GM18520 (cell line): ENCODE measurements at regions not wholly inside any gene's neighbourhood (a gene's known extent, or its start where the extent isn't known, plus 50 kb on each side); places are given as distances from the start of the nearest gene placed in this dataset.
A peak's percentile ranks its signal among the peaks of the same experiment; 100 is the strongest.
"Not testable (repeated sequence)": the region's sequence is repeated elsewhere in the genome, so short reads cannot be mapped to it uniquely, and the experiment has no call there.

ENCODE experiments used
- ATAC-seq: cut with Tn5 transposase; IDR thresholded peaks from one replicate; pipeline ENCODE4 v1.9.1; 2021; ENCODE audit not compliant: unreplicated experiment

DNA sequence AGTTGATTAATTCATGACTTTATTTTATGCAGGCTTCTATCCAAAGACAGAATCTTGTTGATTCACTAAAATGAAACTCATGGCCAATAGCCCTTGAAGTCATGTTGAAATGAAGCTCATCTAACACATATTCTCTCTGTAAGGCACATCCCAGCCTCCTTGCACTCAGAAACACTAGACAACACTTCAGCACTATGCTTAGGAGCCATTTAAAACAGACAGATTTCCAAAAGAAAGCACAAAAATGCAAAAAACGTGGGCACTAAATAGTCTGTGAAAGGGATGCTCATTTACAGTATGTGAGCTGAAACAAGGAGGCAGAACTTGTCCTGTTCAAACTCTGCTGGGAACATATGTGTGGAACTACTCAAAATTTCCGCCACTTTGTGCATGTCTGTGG, 124.4 kb downstream of the MYCN start:
- no peak for ATAC-seq

DNA sequence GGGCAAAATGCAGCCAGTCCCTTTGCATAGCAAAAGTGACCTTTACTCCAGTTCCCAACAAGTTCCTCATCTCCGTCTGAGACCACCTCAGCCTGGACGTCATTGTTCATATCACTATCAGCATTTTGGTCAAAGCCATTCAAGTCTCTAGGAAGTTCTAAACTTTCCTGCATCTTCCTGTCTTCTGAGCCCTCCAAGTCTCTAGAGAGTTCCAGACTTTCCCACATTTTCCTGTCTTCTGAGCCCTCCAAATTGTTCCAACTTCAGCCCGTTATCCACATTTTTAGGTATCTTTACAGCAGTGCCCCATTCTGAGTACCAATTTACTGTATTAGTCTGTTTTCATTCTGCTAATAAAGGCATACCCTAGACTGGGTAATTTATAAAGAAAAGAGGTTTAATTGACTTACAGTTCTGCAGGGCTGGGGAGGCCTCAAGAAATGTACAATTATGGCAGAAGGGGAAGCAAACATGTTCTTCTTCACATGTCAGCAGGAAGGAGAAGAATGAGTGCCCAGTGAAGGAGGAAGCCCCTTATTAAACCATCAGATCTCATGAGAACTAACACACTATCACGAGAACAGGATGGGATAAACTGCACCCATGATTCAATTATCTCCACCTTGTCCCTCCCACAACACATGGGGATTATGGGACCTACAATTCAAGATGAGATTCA, 123.7 kb downstream of the MYCN start:
- no peak for ATAC-seq

DNA sequence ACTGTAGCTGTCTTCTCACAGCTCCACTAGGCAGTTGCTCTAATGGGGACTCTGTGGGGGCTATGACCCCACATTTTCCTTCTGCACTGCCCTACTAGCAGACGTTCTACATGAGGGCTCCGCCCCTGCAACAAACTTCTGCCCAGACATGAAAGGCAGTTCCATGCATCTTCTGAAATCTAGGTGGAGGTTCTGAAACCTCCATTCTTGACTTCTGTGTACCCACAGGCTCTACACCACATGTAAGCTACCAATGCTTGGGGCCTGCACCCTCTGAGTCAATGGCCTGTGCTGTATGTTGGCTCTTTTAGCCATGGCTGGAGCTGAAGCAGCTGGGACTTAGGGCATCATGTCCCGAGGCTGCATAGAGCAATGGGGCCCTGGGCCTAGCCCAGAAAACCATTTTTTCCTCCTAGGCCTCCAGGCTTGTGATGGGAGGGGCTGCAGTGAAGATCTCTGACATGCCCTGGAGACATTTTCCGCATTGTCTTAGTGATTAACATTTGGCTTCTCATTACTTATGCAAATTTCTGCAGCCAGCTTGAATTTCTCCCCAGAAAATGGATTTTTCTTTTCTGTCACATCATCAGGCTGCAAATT, 123.0 kb downstream of the MYCN start:
- ATAC-seq: no peak

DNA sequence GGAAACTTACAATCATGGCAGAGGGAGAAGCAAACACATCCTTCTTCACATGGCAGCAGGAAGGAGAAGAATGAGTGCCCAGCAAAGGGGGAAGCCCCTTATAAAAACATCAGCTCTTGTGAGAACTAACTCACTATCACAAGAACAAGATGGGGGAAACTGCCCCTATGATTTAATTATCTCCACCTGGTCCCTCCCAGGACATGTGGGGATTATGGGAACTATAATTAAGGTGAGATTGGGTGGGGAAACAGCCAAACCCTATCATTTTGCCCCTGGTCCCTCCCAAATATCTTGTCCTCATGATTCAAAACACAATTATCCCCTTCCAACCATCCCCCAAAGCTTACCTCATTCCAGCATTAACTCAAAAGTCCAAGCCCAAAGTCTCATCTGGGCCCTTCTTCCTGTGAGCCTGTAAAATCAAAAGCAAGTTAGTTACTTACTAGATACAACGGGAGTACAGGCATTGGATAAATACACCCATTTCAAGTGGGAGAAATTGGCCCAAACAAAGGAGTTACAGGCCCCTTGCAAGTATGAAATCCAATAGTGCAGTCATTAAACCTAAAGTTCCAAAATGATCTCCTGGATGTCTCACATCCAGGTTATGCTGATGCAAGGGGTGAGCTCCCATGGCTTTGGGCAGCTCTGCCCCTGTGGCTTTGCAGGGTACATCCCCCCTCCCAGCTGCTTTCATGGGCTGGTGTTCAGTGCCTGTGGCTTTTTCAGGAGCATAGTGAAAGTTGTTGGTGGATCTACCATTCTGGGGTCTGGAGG, 122.3 kb downstream of the MYCN start:
- ATAC-seq: no peak

DNA sequence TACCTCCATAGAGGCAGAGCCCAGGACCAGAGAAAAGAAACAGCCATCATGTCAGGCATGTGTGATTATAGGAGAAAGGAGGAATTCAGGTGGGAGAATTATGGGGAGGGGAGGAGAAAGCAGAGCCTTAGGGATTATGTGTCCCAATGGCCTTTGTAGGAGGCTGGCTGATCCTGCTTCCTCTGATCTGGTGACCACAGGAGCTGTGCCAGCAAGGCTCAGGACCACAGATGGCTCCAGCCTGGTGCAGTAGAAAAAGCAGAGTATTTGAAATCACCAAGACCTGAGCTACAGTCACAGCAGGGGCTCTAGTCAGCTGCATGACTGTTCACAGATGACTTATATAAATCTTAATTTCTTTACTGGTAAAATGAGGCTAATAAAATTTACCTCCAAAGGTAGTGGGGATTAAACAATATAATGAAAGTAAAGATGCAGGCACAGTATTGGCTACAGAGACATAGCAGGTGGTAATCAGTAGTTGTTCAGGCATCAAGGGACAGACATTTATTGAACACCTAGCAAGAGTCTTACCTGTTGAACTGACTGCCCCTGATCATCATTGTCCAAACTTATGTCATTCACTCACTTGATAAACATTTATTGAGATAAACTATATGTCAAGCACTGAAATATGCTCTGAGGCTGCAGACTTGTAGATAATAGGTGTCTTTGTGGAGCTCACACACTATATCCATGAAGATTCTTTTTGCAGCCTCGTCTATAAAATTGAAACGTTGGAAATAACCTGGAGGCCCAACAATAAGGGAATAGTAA, 121.3 kb downstream of the MYCN start:
- no peak for ATAC-seq

DNA sequence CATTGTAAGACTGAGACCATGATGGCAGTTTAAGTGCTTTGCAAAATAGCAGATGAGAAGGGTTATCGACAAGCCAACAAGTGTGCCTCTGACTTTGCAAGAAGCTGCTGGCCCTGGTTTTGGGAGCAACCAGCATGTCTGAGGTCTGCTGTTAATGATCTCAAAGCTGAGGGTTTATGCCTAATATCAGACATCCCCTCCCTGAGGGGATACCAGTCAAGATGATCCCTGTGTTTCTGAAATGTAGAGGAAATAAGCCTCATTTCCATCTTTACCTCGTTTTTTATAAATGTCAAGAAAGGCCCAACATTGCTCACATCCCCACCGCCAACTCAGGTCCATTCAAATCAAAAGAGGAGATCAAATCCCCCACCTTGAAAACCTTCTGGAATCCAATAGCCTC, 120.6 kb downstream of the MYCN start:
- ATAC-seq: no peak

DNA sequence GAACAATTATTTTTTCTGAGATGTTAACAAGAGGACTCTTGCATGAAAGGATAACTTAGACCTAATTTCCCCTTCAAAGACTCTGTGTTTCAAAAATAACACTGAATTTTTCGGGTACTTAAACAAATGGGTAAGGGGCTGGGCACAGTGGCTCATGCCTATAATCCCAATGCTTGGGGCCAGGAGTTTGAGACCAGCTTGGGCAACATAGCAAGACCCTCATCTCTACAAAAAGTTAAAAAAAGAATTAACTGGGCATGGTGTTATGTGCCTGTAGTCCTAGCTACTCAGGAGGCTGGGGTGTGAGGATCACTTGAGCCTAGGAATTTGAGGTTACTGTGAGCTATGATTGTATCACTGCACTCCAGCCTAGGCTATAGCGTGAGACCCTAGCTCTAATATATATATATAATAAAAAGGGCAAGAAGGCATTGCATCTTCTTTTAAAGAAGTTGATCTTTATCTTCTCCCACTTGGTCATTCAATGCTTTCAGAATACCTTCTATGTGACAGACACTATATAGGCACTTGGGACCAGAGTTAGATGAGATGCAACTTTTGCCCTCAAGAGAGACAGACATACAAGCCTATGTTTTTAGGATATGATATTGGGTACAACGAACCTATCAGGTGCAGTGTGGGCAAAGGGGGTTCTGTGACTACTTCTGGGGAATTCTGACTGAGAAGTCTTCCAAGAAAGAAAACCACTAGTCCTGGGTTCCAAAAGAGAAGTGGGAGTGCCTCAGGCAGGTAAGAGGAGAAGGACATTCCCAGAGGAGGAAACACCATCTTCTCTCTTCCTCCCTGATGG, 120.0 kb downstream of the MYCN start:
- no peak for ATAC-seq

DNA sequence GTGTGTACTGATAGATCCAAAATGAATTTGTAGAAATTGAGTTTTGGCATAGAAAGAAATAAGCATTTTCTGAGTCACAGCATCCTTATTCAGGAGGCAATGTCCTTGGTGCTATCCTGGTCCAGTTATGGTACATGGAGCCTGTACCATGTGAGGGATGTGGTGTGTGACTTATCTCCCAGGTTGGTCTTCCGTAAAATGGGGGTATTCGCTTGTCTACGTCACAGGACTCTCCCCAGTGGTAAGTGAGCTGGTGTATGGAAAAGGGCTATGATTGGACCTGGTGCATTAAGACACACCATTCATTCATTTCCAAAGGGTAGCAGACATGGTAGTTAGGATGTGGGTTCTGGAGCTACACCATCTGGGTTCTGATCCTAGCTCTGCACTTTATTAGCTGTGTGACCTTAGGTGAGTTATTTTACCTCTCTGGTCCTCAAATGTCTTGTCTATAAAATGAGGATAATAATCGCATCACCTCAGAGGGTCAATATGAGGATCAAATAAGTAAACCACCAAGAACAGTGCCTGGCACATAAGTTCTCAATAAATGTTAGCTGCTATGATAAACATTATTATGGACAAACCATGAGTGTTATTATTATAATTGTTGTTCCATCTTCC, 119.2 kb downstream of the MYCN start:
- ATAC-seq: no peak

DNA sequence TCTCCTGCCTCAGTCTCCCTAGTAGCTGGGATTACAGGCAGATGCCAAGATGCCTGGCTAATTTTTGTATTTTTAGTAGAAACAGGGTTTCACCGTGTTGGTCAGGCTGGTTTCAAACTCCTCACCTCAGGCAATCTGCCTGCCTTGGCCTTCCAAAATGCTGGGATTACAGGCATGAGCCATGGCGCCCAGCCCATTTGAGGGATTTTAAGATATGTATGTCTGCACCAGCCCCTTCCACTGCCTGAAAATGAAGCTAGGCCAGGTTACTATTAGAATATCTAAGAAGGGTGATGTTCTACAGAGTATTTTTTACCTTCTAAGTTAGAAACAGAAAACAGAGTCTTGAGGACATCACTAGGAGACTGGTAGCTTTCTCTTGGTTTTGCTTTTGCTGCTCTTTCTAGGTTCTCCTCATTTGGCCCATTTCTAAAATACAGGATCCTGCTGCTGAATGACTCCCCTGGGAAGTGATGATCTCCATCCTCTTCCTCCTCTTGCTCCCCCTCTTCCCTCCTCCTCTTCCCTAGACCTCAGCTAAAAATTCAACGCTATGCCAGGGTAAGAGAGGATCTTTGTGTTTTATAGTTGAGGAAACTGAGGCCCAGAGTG, 118.5 kb downstream of the MYCN start:
- no peak for ATAC-seq

DNA sequence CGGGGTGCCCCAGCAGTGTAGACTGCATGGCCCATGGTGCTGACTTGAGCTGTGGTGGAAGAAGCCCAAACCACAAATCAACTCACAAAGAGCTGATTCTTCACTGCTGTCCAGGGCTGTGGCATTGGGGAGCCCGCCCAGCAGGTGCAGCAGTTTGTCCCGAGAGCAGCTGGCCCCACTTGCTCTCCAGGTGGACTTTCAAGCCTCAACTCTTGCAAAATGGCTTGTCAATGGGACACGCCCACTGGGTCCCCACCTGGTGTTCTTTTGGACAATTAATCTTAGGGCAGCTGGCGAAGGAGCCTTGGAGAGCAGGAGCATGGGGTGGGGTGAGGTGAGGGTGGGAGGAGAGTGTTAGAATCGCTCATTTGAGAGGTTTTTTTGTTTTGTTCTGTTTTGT, 117.9 kb downstream of the MYCN start:
- no peak for ATAC-seq

DNA sequence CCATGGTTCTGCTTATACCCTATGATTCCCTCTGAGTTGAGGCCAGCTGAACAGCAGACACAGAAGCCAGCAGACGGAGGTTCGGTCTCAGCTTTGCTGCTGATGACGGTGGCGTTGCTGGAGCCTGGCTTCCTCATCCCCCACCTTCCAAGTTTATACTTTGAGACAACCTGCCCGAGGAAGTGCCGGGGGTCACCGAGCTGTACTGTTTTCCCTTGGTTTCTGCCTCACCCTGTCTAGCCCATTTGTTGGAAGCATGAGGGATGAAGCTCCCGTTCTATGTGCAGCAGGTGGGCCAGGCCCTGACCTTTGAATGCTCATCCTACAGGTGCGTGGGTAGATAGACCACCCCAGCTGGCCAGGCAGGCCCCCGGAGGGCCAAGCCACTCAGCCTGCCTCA, 117.3 kb downstream of the MYCN start:
- ATAC-seq: no peak

DNA sequence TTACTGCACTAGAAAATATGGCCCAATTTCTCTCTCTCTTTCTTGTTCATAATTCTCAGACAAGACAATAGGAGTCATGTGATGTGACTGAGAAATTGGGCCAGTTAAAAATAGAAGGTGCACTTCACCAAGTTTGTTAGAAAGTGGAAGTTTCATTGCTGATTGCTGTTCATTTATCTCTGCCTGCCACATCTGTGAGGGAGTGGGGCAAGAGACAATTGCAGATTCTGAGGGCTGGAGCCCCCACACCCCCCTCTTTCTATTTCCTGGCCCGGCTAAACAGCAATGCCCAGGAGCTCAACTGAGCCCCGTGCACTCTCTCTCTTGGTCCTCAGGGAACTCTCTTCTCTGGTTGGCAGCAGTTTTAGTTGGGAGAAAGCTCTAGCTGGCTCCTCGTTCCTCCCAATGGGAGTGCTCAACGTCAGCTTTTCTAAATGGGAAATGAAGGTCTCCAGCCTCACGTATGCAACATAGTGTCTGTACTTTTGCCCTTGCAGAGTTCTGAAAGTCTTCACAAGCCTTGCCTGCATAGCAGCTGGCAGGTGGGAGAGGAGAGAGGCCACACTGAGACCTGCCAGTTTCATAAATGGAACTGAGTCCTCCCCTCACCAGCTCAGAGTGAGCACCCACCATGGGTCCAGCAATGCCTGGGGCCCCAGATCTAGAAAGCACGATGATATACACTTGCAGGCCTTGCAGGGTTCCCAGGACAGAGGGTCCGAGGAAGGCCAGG, 115.7 kb downstream of the MYCN start:
- ATAC-seq: peak; percentile 69

DNA sequence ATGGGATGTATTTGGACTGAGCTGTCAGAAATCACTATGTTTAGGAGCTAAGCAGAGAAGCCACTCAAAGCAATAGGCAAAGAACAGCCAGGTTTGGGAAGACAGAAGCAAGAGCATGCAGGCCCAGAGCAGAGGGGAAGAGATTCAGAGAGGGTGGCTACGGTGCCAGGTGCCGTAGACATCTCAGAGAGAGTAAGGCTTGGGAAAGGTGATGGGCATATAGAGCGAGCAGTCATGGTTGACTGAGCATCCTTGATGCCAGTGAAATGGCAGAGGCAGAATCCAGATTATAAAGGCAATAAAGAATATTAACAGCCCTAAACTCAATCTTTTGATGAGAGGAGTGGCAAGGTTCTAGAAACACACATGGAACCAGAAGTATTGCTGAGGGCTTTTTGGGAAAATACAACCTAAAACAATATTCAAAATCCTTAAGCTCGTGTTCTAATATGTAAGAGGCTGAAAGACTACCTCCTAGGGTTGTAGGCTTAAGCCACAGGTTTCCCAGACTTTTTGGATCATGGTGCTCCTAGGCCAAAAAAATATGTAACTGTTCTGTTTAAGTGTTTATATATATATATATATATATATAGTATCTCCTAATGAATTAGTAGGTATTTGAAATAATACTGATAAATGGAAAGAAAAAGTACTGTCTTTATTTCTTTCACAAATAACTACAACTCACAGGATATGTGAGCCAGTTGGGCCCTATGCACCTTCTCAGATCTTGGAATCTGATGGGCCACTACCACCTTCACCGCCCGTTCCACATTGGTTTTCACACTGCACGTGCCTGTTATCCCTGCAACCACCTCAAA, 113.3 kb downstream of the MYCN start:
- no peak for ATAC-seq

DNA sequence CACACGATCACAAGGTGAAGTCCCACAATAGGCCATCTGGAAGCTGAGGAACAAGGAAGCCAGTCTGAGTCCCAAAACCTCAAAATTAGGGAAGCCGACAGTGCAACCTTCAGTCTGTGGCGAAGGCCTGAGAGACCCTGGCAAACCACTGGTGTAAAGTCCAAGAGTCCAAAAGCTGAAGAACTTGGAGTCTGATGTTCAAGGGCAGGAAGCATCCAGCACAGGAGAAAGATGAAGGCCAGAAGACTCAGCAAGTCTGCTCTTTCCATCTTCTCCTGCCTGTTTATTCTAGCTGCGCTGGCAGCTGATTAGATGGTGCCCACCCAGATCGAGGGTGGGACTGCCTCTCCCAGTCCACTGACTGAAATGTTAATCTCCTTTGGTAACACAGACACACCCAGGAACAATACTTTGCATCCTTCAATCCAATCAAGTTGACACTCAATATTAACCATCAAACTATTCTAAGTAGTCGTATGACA, 112.3 kb downstream of the MYCN start:
- not testable (repeated sequence) for ATAC-seq

DNA sequence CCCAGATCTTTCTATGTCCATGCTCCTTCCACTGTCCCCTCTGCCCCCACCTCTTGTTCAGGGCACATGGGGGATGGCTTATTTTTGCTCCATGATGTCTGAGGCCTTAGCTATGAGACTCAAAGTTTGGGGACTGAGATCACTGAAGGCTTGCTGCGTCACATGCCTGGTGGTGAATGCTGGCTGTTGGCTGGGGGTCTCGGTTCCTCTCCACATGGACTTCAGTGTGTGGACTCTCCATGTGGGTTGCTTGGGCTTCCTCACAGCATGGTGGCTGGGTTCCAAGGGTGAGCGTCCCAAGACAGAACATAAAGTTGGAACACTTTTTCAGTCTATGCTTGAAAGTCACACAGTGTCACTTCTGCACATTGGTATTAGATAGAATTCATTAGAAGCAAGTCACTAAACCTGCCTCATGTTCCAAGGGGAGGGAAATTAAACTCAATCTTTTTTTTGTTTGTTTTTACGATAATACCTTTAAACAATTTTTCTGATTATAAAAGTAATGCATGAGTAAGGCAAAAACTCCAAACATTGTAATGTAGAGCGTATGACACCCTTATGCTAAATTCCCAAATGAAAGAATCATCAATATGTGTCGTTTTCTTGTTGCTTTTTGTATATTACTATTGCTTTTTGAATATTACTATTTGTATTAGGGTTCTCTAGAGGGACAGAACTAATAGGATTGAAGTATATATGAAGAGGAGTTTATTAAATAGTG, 111.7 kb downstream of the MYCN start:
- ATAC-seq: no peak

DNA sequence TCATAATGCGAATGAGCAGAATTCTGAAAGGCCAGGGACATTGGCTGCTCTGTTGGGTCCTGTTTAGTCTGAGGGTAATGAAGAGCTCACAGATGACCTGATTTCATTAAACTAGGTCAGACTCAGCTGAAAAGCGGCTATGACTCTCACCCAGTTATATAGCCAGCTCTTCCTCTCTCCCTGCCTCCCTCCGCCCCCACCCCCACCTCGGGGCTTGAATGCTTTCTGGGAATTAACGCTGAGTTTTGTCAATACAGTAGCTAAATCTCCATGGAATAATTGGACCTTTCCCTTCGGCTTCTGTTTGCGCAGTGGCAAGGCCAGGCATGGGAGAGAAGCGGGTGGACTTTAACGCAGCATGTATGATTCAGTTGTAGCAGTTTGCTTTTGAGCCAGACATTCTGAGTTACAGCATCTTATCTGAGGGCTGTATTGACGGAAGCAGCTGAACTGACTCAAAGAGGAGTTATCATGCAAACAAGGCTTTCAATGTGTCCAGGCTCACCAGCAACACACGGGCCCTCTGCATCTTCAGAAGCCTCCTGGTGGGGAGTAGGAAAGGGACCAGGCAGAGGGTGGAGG, 110.6 kb downstream of the MYCN start:
- ATAC-seq: no peak

DNA sequence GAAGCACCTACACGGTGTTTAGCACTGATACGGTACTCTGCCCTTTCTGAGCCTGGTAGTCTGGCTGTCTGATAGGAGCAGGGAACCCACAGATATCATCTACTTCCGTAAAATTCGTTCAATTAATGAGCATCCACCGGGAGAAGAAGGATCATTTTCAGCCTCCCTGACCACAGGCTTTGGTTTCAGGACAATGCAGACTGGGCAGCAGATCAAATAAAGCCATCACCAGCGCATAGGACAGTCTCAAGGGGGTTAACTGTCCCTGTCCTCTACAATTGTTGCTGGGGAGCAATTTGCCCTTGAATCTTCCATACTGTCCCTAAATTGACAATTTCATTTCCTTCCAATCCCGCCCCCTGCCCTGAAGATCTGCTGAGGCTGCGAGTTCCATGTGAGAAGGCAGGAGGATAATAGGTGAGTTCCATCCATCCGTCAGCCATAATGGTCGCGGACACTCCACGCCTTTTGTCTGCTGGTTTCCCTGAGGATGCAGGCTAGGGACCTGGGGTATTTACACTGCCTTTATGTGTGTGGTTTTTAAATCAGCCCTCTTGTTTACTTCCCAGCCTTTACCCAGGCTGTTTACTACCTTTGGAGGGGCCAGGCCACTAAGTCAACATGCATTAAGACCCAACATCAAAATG, 110.0 kb downstream of the MYCN start:
- no peak for ATAC-seq
